Naive thymus-derived CD4-positive, alpha-beta T cell (primary cell): ENCODE measurements at regions not wholly inside any gene's neighbourhood (a gene's known extent, or its start where the extent isn't known, plus 50 kb on each side); places are given as distances from the start of the nearest gene placed in this dataset.

Source experiments
- ATAC-seq: fragments of 150-1000 bp; cut with Tn5 transposase; 2 replicates; pipeline ENCODE4 v1.10.0; 2021; ENCODE audit warnings: mild to moderate bottlenecking, moderate library complexity
- CTCF ChIA-PET: fragments of 350-600 bp; sonication (Branson Sonifier 250); formaldehyde crosslinking; loops from one replicate; lab custom pipeline; 2021; ENCODE audit warnings: antibody characterized with exemption; lab: Charles Lee
- POLR2A ChIA-PET: fragments of 350-600 bp; sonication (Branson Sonifier 250); formaldehyde crosslinking; loops from one replicate; lab custom pipeline; 2021; ENCODE audit warnings: antibody characterized with exemption, inconsistent platforms; lab: Charles Lee
- DNase-seq, 9 donors: peaks; one replicate each; pipeline versions ENCODE4 v3.0.0 to v3.0.0-alpha.2; 2020 to 2022; ENCODE audit warnings: mixed read lengths in 1 of 9
- H3K27ac ChIP-seq: one replicate; pipeline ENCODE4 v1.7.0; 2013; ENCODE audit warnings: mild to moderate bottlenecking, low read depth, low read length, moderate library complexity
- H3K27me3 ChIP-seq, 2 donors: one replicate each; pipeline ENCODE4 v1.7.0; 2013; ENCODE audit warnings: low read length in 2 of 2, mild to moderate bottlenecking in 2 of 2, moderate library complexity in 2 of 2; ENCODE audit not compliant: control insufficient read depth in 2 of 2, insufficient read depth in 2 of 2
- H3K36me3 ChIP-seq, 3 experiments: 1 replicate in 2 of 3; 2 replicates in 1 of 3; pipeline ENCODE4 v1.7.0; 2013; ENCODE audit warnings: low read length in 3 of 3, mild to moderate bottlenecking in 3 of 3, moderate library complexity in 1 of 3; ENCODE audit not compliant: insufficient read depth in 3 of 3, control insufficient read depth in 2 of 3
- H3K4me1 ChIP-seq, 2 donors: one replicate each; pipeline ENCODE4 v1.7.0; 2013; ENCODE audit warnings: low read length in 2 of 2, mild to moderate bottlenecking in 2 of 2, moderate library complexity in 1 of 2; ENCODE audit not compliant: control insufficient read depth in 2 of 2, insufficient read depth in 2 of 2
- H3K4me3 ChIP-seq: 2 replicates; pipeline ENCODE4 v1.7.0; 2013; ENCODE audit warnings: mild to moderate bottlenecking, low read length
- H3K9me3 ChIP-seq, 3 experiments: 1 replicate in 2 of 3; 2 replicates in 1 of 3; pipeline ENCODE4 v1.7.0; 2013; ENCODE audit warnings: low read length in 3 of 3; ENCODE audit not compliant: control insufficient read depth in 2 of 3
- H3K27ac Mint-ChIP-seq, 9 donors: one replicate each; pipeline ENCODE4 v1.8.0; 2020 to 2022; ENCODE audit warnings: mixed read lengths in 9 of 9, mild to moderate bottlenecking in 8 of 9, moderate library complexity in 5 of 9, inconsistent platforms in 2 of 9
- H3K27me3 Mint-ChIP-seq, 5 donors: one replicate each; pipeline ENCODE4 v1.8.0; 2021 to 2022; ENCODE audit warnings: mixed read lengths in 5 of 5, mild to moderate bottlenecking in 1 of 5
- H3K36me3 Mint-ChIP-seq, 5 donors: one replicate each; pipeline ENCODE4 v1.8.0; 2020 to 2022; ENCODE audit warnings: mixed read lengths in 5 of 5, mild to moderate bottlenecking in 3 of 5, inconsistent platforms in 1 of 5
- H3K4me1 Mint-ChIP-seq, 7 donors: one replicate each; pipeline ENCODE4 v1.8.0; 2020 to 2022; ENCODE audit warnings: mixed read lengths in 7 of 7, mild to moderate bottlenecking in 3 of 7, inconsistent platforms in 1 of 7
- H3K4me3 Mint-ChIP-seq, 10 donors: one replicate each; pipeline ENCODE4 v1.8.0; 2020 to 2022; ENCODE audit warnings: mild to moderate bottlenecking in 10 of 10, mixed read lengths in 10 of 10, moderate library complexity in 6 of 10, inconsistent platforms in 2 of 10
- H3K9me3 Mint-ChIP-seq, 11 donors: one replicate each; pipeline ENCODE4 v1.8.0; 2020 to 2022; ENCODE audit warnings: mixed read lengths in 11 of 11, mild to moderate bottlenecking in 4 of 11, inconsistent platforms in 1 of 11, moderate library complexity in 1 of 11
- intact Hi-C, 2 donors: fragments of 100-400 bp; cut with micrococcal nuclease; formaldehyde crosslinking; loops; one replicate each; pipeline ENCODE4 v1.15.1; 2023

DNA sequence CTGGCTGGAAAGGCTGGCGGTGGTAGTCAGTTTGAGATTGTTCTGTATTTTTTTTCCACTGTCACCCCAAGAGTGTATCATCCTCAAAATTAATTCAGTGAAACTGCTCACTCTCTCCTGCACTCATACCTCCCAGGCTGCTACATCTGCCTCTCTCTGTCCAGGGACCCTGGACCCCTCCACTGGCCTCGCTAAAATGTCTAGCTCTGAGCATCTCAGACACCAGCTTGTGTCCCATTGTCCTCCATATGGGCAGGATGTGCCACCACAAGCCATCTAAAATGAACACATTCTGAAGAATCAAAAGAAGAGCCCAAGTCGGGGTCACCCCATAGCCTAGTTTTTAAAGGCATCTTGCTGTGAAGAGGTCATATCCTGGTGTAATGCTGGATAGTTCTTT is 345.5 kb upstream of the TSHZ3 start:
- DNase-seq = no peak
- Mint-ChIP-seq H3K4me3 (no peak overlapping the region), H3K36me3 (no peaks in the 10 kb centered on the region), H3K9me3 (peaks cover 0 to 13% (median 2%) of the 10 kb centered on the region in 11 donors), H3K4me1 (peaks cover 0 to 2% (median 0%) of the 10 kb centered on the region in 7 donors), H3K27ac (no peak overlapping the region), H3K27me3 (peaks cover 0 to 30% (median 0%) of the 10 kb centered on the region in 5 donors)
- ATAC-seq = no peak
- H3K27ac ChIP-seq = no peak overlapping the region
- intact Hi-C loops = no loop called here
- H3K36me3 ChIP-seq = no peaks in the 10 kb centered on the region
- H3K9me3 ChIP-seq = no peaks in the 10 kb centered on the region
- no peaks in the 10 kb centered on the region for H3K4me1 ChIP-seq
- POLR2A ChIA-PET = no interaction called here
- CTCF ChIA-PET = no interaction called here
- no peaks in the 10 kb centered on the region for H3K27me3 ChIP-seq
- no peak overlapping the region for H3K4me3 ChIP-seq

DNA sequence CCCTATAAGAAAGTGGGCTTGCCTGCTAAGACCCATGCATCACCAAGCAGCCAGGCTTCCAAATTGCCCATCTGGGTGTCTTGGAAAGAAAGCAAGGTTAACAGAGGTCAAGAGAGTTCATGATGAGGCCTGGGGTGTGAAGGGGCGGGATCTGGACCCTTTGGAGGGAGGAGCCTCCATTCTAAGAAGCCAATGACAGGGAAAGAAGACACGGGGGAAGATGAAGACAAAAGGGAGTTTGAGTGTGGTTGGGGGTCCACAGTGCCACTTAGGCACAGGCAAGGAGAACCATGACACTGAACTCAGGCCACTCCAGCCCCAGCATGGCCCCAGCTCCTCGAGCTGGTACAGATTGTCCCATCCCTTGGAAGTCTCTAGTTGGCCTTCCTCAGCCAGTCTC is 350.2 kb upstream of the TSHZ3 start:
- H3K36me3 Mint-ChIP-seq = peaks cover 0 to 4% (median 0%) of the 10 kb centered on the region in 5 donors
- ATAC-seq = no peak
- H3K4me3 Mint-ChIP-seq = no peak overlapping the region
- intact Hi-C loops = no loop called here
- H3K4me3 ChIP-seq = no peak overlapping the region
- no peaks in the 10 kb centered on the region for H3K36me3 ChIP-seq
- no peak overlapping the region for H3K27ac ChIP-seq
- DNase-seq = no peak
- H3K27me3 Mint-ChIP-seq = peaks cover 0 to 37% (median 0%) of the 10 kb centered on the region in 5 donors
- no peak overlapping the region for H3K27ac Mint-ChIP-seq
- H3K9me3 Mint-ChIP-seq = peaks cover 3 to 51% (median 9%) of the 10 kb centered on the region in 11 donors
- H3K9me3 ChIP-seq = no peaks in the 10 kb centered on the region
- CTCF ChIA-PET = no interaction called here
- H3K4me1 ChIP-seq = no peaks in the 10 kb centered on the region
- H3K27me3 ChIP-seq = no peaks in the 10 kb centered on the region
- POLR2A ChIA-PET = no interaction called here
- peaks cover 0 to 2% (median 0%) of the 10 kb centered on the region in 7 donors for H3K4me1 Mint-ChIP-seq

DNA sequence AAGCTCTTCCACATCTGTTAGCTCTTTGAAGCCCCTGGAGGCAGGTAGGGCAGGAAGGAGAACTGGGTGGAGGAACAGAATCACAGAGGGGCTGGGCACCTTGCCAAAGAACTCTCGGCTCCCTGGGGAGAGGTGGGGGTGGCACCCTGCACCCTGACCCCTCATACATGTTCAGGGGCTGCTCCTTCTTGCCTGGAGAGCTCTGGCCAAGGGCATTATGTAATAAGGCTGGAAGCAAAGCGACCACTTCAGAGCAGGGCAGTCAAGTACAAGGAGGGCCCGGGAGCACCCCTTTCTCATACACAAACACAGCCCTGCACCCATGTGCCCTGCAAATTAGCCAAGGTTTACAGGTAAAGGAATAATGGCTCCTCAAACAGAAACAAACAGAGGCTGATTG is 351.9 kb upstream of the TSHZ3 start:
- CTCF ChIA-PET = no interaction called here
- no peaks in the 10 kb centered on the region for H3K27me3 ChIP-seq

GRCh38 chr19:31705656-31706055 is 356.4 kb upstream of the TSHZ3 start:
- no peaks in the 10 kb centered on the region for H3K27me3 ChIP-seq
- H3K4me1 ChIP-seq = no peaks in the 10 kb centered on the region
- no peaks in the 10 kb centered on the region for H3K9me3 ChIP-seq
- H3K27ac ChIP-seq = no peak overlapping the region
- intact Hi-C loops = no loop called here
- peaks cover 0 to 4% (median 0%) of the 10 kb centered on the region in 5 donors for H3K27me3 Mint-ChIP-seq
- H3K27ac Mint-ChIP-seq = no peak overlapping the region
- H3K4me1 Mint-ChIP-seq = no peaks in the 10 kb centered on the region
- H3K36me3 ChIP-seq = no peaks in the 10 kb centered on the region
- peaks cover 5 to 34% (median 9%) of the 10 kb centered on the region in 11 donors for H3K9me3 Mint-ChIP-seq
- DNase-seq (no peak), ATAC-seq (no peak)
- H3K36me3 Mint-ChIP-seq = peaks cover 0 to 4% (median 0%) of the 10 kb centered on the region in 5 donors
- POLR2A ChIA-PET = no interaction called here
- H3K4me3 ChIP-seq = no peak overlapping the region
- CTCF ChIA-PET = no interaction called here
- H3K4me3 Mint-ChIP-seq = no peak overlapping the region

More for the DNA sequence above, 351.9 kb upstream of the TSHZ3 start:
- ATAC-seq = no peak
- H3K4me3 Mint-ChIP-seq = no peak overlapping the region
- peaks cover 5 to 52% (median 9%) of the 10 kb centered on the region in 11 donors for H3K9me3 Mint-ChIP-seq
- H3K27ac ChIP-seq = no peak overlapping the region
- DNase-seq = no peak
- H3K27me3 Mint-ChIP-seq = peaks cover 0 to 30% (median 0%) of the 10 kb centered on the region in 5 donors
- H3K9me3 ChIP-seq = no peaks in the 10 kb centered on the region
- no peaks in the 10 kb centered on the region for H3K4me1 ChIP-seq
- H3K36me3 Mint-ChIP-seq = peaks cover 0 to 4% (median 0%) of the 10 kb centered on the region in 5 donors
- POLR2A ChIA-PET = no interaction called here
- no peak overlapping the region for H3K27ac Mint-ChIP-seq
- intact Hi-C loops = no loop called here
- no peaks in the 10 kb centered on the region for H3K36me3 ChIP-seq
- no peak overlapping the region for H3K4me3 ChIP-seq
- H3K4me1 Mint-ChIP-seq = peaks cover 0 to 2% (median 0%) of the 10 kb centered on the region in 7 donors

- H3K9me3 ChIP-seq = no peaks in the 10 kb centered on the region
- POLR2A ChIA-PET = no interaction called here
- CTCF ChIA-PET = no interaction called here
- H3K4me3 ChIP-seq = no peak overlapping the region
- intact Hi-C loops = no loop called here
- Mint-ChIP-seq H3K27ac (no peak overlapping the region), H3K36me3 (peaks cover 0 to 4% (median 0%) of the 10 kb centered on the region in 5 donors), H3K4me3 (no peak overlapping the region), H3K27me3 (peaks cover 0 to 4% (median 0%) of the 10 kb centered on the region in 5 donors), H3K9me3 (peaks cover 5 to 32% (median 9%) of the 10 kb centered on the region in 11 donors), H3K4me1 (no peaks in the 10 kb centered on the region)
- H3K36me3 ChIP-seq = no peaks in the 10 kb centered on the region
- H3K27ac ChIP-seq = no peak overlapping the region
- ATAC-seq (no peak), DNase-seq (no peak)
- H3K4me1 ChIP-seq = no peaks in the 10 kb centered on the region
- no peaks in the 10 kb centered on the region for H3K27me3 ChIP-seq
Observed at GRCh38 chr19:31706131-31706530, 356.9 kb upstream of the TSHZ3 start.

GRCh38 chr19:31706691-31707620 is 357.7 kb upstream of the TSHZ3 start:
- intact Hi-C loops = no loop called here
- Mint-ChIP-seq H3K27me3 (peaks cover 0 to 8% (median 0%) of the 10 kb centered on the region in 5 donors), H3K9me3 (peaks cover 3 to 24% (median 9%) of the 10 kb centered on the region in 11 donors), H3K36me3 (peaks cover 0 to 3% (median 0%) of the 10 kb centered on the region in 5 donors), H3K4me1 (no peaks in the 10 kb centered on the region), H3K27ac (no peak overlapping the region), H3K4me3 (no peak overlapping the region)
- ATAC-seq (no peak), DNase-seq (no peak)
- H3K9me3 ChIP-seq = no peaks in the 10 kb centered on the region
- H3K36me3 ChIP-seq = no peaks in the 10 kb centered on the region
- CTCF ChIA-PET = no interaction called here
- POLR2A ChIA-PET = no interaction called here
- H3K27me3 ChIP-seq = no peaks in the 10 kb centered on the region
- H3K27ac ChIP-seq = no peak overlapping the region
- no peaks in the 10 kb centered on the region for H3K4me1 ChIP-seq
- no peak overlapping the region for H3K4me3 ChIP-seq
